A673 (cell line): ENCODE measurements at regions not wholly inside any gene's neighbourhood (a gene's known extent, or its start where the extent isn't known, plus 50 kb on each side); places are given as distances from the start of the nearest gene placed in this dataset.

ENCODE experiments used
- BruUV-seq: library from RNA; stranded (reverse); fragments of 400-500 nt; replicated peaks from 2 replicates; lab custom pipeline; 2021; lab: Mats Ljungman, UMichigan
- CTCF ChIA-PET: fragments of 300-600 bp; sonication (Branson Sonifier 250); formaldehyde crosslinking; loops from one replicate; lab custom pipeline; 2022; ENCODE audit warnings: antibody characterized with exemption; lab: Charles Lee
- POLR2A ChIA-PET: fragments of 300-600 bp; sonication (Branson Sonifier 250); formaldehyde crosslinking; loops from one replicate; lab custom pipeline; 2022; ENCODE audit warnings: antibody characterized with exemption; ENCODE audit not compliant: low non-redundant PET; lab: Charles Lee
- DNase-seq: peaks from one replicate; pipeline ENCODE4 v3.0.0-alpha.2; 2015; ENCODE audit warnings: low spot score
- H3K27ac ChIP-seq: fragments of 200-600 bp; sonication (generic); 2 replicates; pipeline ENCODE4 v1.5.1; 2016; ENCODE audit warnings: mixed run types, low read depth, mild to moderate bottlenecking, mixed read lengths, antibody characterized with exemption, low read length; ENCODE audit not compliant: poor library complexity, severe bottlenecking
- H3K27me3 ChIP-seq: fragments of 200-600 bp; sonication (generic); replicated peaks from 2 replicates; pipeline ENCODE4 v1.6.1; 2017; ENCODE audit warnings: mixed run types, low read depth, mild to moderate bottlenecking, mixed read lengths, antibody characterized with exemption, low read length; ENCODE audit not compliant: insufficient read depth, poor library complexity
- H3K36me3 ChIP-seq: fragments of 200-600 bp; sonication (generic); 2 replicates; pipeline ENCODE4 v1.6.1; 2016; ENCODE audit warnings: mixed run types, mild to moderate bottlenecking, mixed read lengths, antibody characterized with exemption, low read length; ENCODE audit not compliant: insufficient read depth, poor library complexity, severe bottlenecking
- H3K4me1 ChIP-seq: fragments of 200-600 bp; sonication (generic); 2 replicates; pipeline ENCODE4 v1.6.1; 2017; ENCODE audit warnings: mixed run types, mild to moderate bottlenecking, mixed read lengths, antibody characterized with exemption, low read length; ENCODE audit not compliant: insufficient read depth, poor library complexity, severe bottlenecking
- H3K4me3 ChIP-seq: fragments of 200-600 bp; sonication (generic); 2 replicates; pipeline ENCODE4 v1.5.1; 2016; ENCODE audit warnings: low read depth, mixed run types, mild to moderate bottlenecking, mixed read lengths, low read length; ENCODE audit not compliant: poor library complexity, severe bottlenecking
- H3K9me3 ChIP-seq: fragments of 200-600 bp; sonication (generic); 2 replicates; pipeline ENCODE4 v1.6.1; 2016; ENCODE audit warnings: mixed run types, low read depth, mild to moderate bottlenecking, mixed read lengths, antibody characterized with exemption, low read length; ENCODE audit not compliant: poor library complexity, severe bottlenecking
- EZH2 ChIP-seq: fragments of 200-600 bp; sonication (generic); IDR thresholded peaks from 2 replicates; pipeline ENCODE4 v1.6.1; 2017; ENCODE audit warnings: borderline replicate concordance, low read depth, mild to moderate bottlenecking, mixed read lengths, antibody characterized with exemption, low read length; ENCODE audit not compliant: poor library complexity, severe bottlenecking
- intact Hi-C: fragments of 100-400 bp; cut with micrococcal nuclease; formaldehyde crosslinking; loops from one replicate; pipeline ENCODE4 v1.10.0; 2022; ENCODE audit not compliant: unreplicated experiment
- TF ChIP-seq, protein P1 (sequence below): fragments of 300-800, 200-600 bp; sonication (generic); conservative IDR thresholded peaks from 2 replicates; pipeline ENCODE4 v1.5.1; 2017; ENCODE audit warnings: low read depth, mild to moderate bottlenecking, antibody characterized with exemption, low read length, moderate library complexity, mixed read lengths

DNA sequence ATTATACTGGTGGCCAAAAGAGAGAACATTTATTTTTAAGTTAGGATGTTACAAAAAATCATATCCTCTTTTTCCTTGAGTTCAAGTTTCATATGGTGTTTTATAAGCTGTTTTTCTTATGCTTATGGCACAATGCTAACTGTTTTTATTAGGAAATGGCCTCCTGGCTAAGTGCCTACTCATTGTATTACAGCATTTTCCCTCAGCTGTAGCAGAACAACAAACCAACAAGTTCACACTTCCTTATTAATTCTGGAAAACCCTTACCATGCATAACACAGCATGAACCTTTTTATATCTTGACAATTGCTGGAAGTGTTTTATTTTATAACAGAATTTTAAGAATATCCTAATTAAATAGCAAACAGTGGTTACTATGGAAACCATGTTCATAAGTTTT, 165.8 kb downstream of the GASK1B start:
- no peak overlapping the region for H3K27ac ChIP-seq
- intact Hi-C loops: no loop called here
- ChIA-PET CTCF (no interaction called here), POLR2A (no interaction called here)
- BruUV-seq: no TSS peak
- no peaks in the 10 kb centered on the region for H3K36me3 ChIP-seq
- no peaks in the 10 kb centered on the region for H3K9me3 ChIP-seq
- no peak overlapping the region for H3K4me3 ChIP-seq
- H3K27me3 ChIP-seq: no peaks in the 10 kb centered on the region
- DNase-seq: peak; percentile 28
- H3K4me1 ChIP-seq: peaks cover 27% of the 10 kb centered on the region
- TF ChIP-seq, protein P1, sequence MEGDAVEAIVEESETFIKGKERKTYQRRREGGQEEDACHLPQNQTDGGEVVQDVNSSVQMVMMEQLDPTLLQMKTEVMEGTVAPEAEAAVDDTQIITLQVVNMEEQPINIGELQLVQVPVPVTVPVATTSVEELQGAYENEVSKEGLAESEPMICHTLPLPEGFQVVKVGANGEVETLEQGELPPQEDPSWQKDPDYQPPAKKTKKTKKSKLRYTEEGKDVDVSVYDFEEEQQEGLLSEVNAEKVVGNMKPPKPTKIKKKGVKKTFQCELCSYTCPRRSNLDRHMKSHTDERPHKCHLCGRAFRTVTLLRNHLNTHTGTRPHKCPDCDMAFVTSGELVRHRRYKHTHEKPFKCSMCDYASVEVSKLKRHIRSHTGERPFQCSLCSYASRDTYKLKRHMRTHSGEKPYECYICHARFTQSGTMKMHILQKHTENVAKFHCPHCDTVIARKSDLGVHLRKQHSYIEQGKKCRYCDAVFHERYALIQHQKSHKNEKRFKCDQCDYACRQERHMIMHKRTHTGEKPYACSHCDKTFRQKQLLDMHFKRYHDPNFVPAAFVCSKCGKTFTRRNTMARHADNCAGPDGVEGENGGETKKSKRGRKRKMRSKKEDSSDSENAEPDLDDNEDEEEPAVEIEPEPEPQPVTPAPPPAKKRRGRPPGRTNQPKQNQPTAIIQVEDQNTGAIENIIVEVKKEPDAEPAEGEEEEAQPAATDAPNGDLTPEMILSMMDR: no peak
- no peak for TF ChIP-seq EZH2

DNA sequence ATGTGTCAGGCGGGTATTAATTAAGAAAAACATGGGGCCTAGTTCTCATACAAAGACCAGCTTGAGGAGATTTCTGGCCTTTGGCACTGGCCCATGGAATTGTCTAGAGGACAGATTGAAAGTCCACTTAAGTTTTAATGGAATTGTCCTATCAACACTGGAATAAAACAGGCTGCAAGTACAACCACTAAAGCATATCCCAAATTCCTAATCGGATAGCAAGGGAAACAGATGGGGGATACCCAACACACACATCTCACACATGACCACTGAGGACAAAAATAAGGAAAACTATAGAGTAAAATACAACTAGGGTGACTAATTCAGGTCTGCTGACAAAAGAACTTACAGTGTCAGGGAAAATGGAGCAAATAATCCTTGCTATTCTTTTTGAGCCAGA, 167.8 kb downstream of the GASK1B start:
- Histone ChIP-seq H3K27ac (no peak overlapping the region), H3K4me3 (no peak overlapping the region), H3K36me3 (no peaks in the 10 kb centered on the region), H3K4me1 (peaks cover 39% of the 10 kb centered on the region), H3K27me3 (no peaks in the 10 kb centered on the region), H3K9me3 (no peaks in the 10 kb centered on the region)
- intact Hi-C loops: no loop called here
- TF ChIP-seq EZH2: no peak
- TF ChIP-seq, protein P1: no peak
- CTCF ChIA-PET: no interaction called here
- DNase-seq: no peak
- POLR2A ChIA-PET: no interaction called here
- no TSS peak for BruUV-seq

DNA sequence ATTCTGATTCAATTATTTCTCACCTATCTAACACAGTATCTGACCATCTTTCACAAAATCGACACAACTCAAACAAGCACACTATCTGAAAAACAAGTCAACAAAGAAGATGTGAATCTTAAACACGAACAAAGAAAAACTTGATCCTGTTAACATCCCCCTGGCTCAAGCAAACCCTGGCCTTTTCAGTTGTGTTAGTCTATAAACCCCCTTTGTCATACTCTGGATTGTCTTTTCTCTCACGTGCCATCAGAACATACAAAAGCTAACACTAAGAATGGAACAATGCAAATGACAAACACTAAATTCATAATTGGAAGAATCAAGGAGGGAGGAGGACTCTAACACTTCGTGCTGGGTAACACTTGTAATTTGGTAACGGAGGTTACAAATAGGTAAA, 168.7 kb downstream of the GASK1B start:
- no peak for DNase-seq
- POLR2A ChIA-PET: no interaction called here
- CTCF ChIA-PET: no interaction called here
- Histone ChIP-seq H3K27ac (no peak overlapping the region), H3K9me3 (no peaks in the 10 kb centered on the region), H3K4me3 (no peak overlapping the region), H3K36me3 (no peaks in the 10 kb centered on the region), H3K4me1 (peaks cover 39% of the 10 kb centered on the region), H3K27me3 (no peaks in the 10 kb centered on the region)
- no peak for TF ChIP-seq EZH2
- TF ChIP-seq, protein P1: no peak
- intact Hi-C loops: no loop called here
- BruUV-seq: no TSS peak
